OCI-M2 (cell line): ENCODE measurements at regions not wholly inside any gene's neighbourhood (a gene's known extent, or its start where the extent isn't known, plus 50 kb on each side); places are given as distances from the start of the nearest gene placed in this dataset.
"Not testable (repeated sequence)": the region's sequence is repeated elsewhere in the genome, so short reads cannot be mapped to it uniquely, and the experiment has no call there.

Experiments
- DNase-seq: peaks from one replicate; lab custom pipeline; 2025; ENCODE audit not compliant: unreplicated experiment; lab: John Stamatoyannopoulos, UW

GRCh38 chr2:76050196-76050595, 339.5 kb upstream of the GCFC2 start:
- DNase-seq: no peak

GRCh38 chr2:76044701-76045100, 334.0 kb upstream of the GCFC2 start:
- DNase-seq: no peak

GRCh38 chr2:76039505-76039904, 328.8 kb upstream of the GCFC2 start:
- no peak for DNase-seq

GRCh38 chr2:76027761-76028160, 317.0 kb upstream of the GCFC2 start:
- no peak for DNase-seq

- DNase-seq: no peak
Observed at GRCh38 chr2:76019128-76019527, 308.4 kb upstream of the GCFC2 start.

- DNase-seq: no peak
Observed at GRCh38 chr2:76009484-76009883, 298.8 kb upstream of the GCFC2 start.

GRCh38 chr2:76008001-76008702, 297.4 kb upstream of the GCFC2 start:
- DNase-seq: no peak

GRCh38 chr2:76000425-76000824, 289.7 kb upstream of the GCFC2 start:
- DNase-seq: no peak

GRCh38 chr2:75998451-75998850, 287.7 kb upstream of the GCFC2 start:
- DNase-seq: no peak

GRCh38 chr2:75994759-75995158, 284.0 kb upstream of the GCFC2 start:
- DNase-seq: no peak

- DNase-seq: not testable (repeated sequence)
Observed at GRCh38 chr2:75988622-75989021, 277.9 kb upstream of the GCFC2 start.

- DNase-seq: no peak
Observed at GRCh38 chr2:75986617-75987016, 275.9 kb upstream of the GCFC2 start.

GRCh38 chr2:75982719-75983118, 272.0 kb upstream of the GCFC2 start:
- DNase-seq: no peak

GRCh38 chr2:75964646-75965045, 253.9 kb upstream of the GCFC2 start:
- no peak for DNase-seq

- no peak for DNase-seq
Observed at GRCh38 chr2:75960472-75961009, 249.8 kb upstream of the GCFC2 start.

GRCh38 chr2:75959724-75960471, 249.2 kb upstream of the GCFC2 start:
- no peak for DNase-seq

- no peak for DNase-seq
Observed at GRCh38 chr2:75954761-75955160, 244.0 kb upstream of the GCFC2 start.

- no peak for DNase-seq
Observed at GRCh38 chr2:75952173-75952572, 241.5 kb upstream of the GCFC2 start.

- no peak for DNase-seq
Observed at GRCh38 chr2:75949385-75950030, 238.8 kb upstream of the GCFC2 start.

GRCh38 chr2:75936311-75936710, 225.6 kb upstream of the GCFC2 start:
- no peak for DNase-seq

GRCh38 chr2:75932996-75933395, 222.3 kb upstream of the GCFC2 start:
- DNase-seq: no peak

- no peak for DNase-seq
Observed at GRCh38 chr2:75928093-75928492, 217.4 kb upstream of the GCFC2 start.
